DOHH2 (cell line): ENCODE measurements at regions not wholly inside any gene's neighbourhood (a gene's known extent, or its start where the extent isn't known, plus 50 kb on each side); places are given as distances from the start of the nearest gene placed in this dataset.
"Not testable (repeated sequence)": the region's sequence is repeated elsewhere in the genome, so short reads cannot be mapped to it uniquely, and the experiment has no call there.

Experiments used
- CTCF ChIP-seq: fragments of 200-600 bp; sonication (generic); IDR thresholded peaks from one replicate; pipeline ENCODE4 v1.5.1; 2014; ENCODE audit warnings: antibody characterized with exemption, mild to moderate bottlenecking, low read depth, low read length; ENCODE audit not compliant: poor library complexity, severe bottlenecking
- EZH2phosphoT487 ChIP-seq: fragments of 200-600 bp; sonication (generic); IDR thresholded peaks from 2 replicates; pipeline ENCODE4 v1.6.1; 2017; ENCODE audit warnings: borderline replicate concordance, mild to moderate bottlenecking, antibody characterized with exemption, low read length, moderate library complexity, mixed read lengths

- not testable (repeated sequence) for TF ChIP-seq CTCF, EZH2phosphoT487
Measured at GRCh38 chr16:22431314-22431713, 56.9 kb upstream of the CDR2 start.
